WTC11 (cell line): ENCODE measurements at regions not wholly inside any gene's neighbourhood (a gene's known extent, or its start where the extent isn't known, plus 50 kb on each side); places are given as distances from the start of the nearest gene placed in this dataset.

Source experiments
- ATAC-seq: fragments of 200-7000 bp; cut with Tn5 transposase; 2 replicates; pipeline ENCODE4 v1.10.0; 2021; ENCODE audit warnings: mild to moderate bottlenecking, moderate library complexity
- CTCF ChIA-PET: fragments of 300-600 bp; sonication (Branson Sonifier 250); formaldehyde crosslinking; loops from one replicate; lab custom pipeline; 2021; ENCODE audit warnings: antibody characterized with exemption; lab: Charles Lee
- POLR2A ChIA-PET: fragments of 350-600 bp; sonication (Branson Sonifier 250); formaldehyde crosslinking; loops from one replicate; lab custom pipeline; 2021; ENCODE audit warnings: antibody characterized with exemption; lab: Charles Lee
- DNase-seq: peaks from one replicate; pipeline ENCODE4 v3.0.0; 2021; ENCODE audit warnings: low spot score
- H3K27ac Mint-ChIP-seq: 2 replicates; pipeline ENCODE4 v1.8.0; 2021; ENCODE audit warnings: mixed read lengths
- H3K27me3 Mint-ChIP-seq: 2 replicates; pipeline ENCODE4 v1.8.0; 2021; ENCODE audit warnings: low read depth, mild to moderate bottlenecking, moderate library complexity, mixed read lengths
- H3K36me3 Mint-ChIP-seq: 2 replicates; pipeline ENCODE4 v1.8.0; 2021; ENCODE audit warnings: mixed read lengths
- H3K4me1 Mint-ChIP-seq: 2 replicates; pipeline ENCODE4 v1.8.0; 2022; ENCODE audit warnings: mixed read lengths
- H3K4me3 Mint-ChIP-seq: 2 replicates; pipeline ENCODE4 v1.8.0; 2021; ENCODE audit warnings: mild to moderate bottlenecking, moderate library complexity, mixed read lengths
- H3K9me3 Mint-ChIP-seq: 2 replicates; pipeline ENCODE4 v1.8.0; 2021; ENCODE audit warnings: mixed read lengths
- CREM ChIP-seq: sonication (generic); formaldehyde crosslinking; IDR thresholded peaks from 2 replicates; pipeline ENCODE4 v1.8.1; 2022; ENCODE audit warnings: mild to moderate bottlenecking, missing genetic modification reagents, moderate library complexity
- ESRRA ChIP-seq: sonication (generic); formaldehyde crosslinking; IDR thresholded peaks from 2 replicates; pipeline ENCODE4 v1.8.1; 2022; ENCODE audit warnings: mild to moderate bottlenecking, missing genetic modification reagents, borderline replicate concordance
- FOXK1 ChIP-seq: sonication (generic); formaldehyde crosslinking; IDR thresholded peaks from 2 replicates; pipeline ENCODE4 v1.8.0; 2022; ENCODE audit warnings: mild to moderate bottlenecking, moderate library complexity, missing genetic modification reagents
- JAZF1 ChIP-seq: fragments of 250-450 bp; sonication (Bioruptor Pico); IDR thresholded peaks from 2 replicates; pipeline ENCODE4 v1.9.0; 2021; ENCODE audit warnings: moderate library complexity, mild to moderate bottlenecking, inconsistent platforms
- NFYB ChIP-seq: sonication (generic); formaldehyde crosslinking; conservative IDR thresholded peaks from 2 replicates; pipeline ENCODE4 v1.8.0; 2022; ENCODE audit warnings: low read depth, missing genetic modification reagents
- PRRX2 ChIP-seq: fragments of 250-450 bp; sonication (Bioruptor Pico); IDR thresholded peaks from 2 replicates; pipeline ENCODE4 v1.8.0; 2021; ENCODE audit warnings: mild to moderate bottlenecking
- RELA ChIP-seq: sonication (generic); formaldehyde crosslinking; IDR thresholded peaks from 2 replicates; pipeline ENCODE4 v1.8.1; 2022; ENCODE audit warnings: missing genetic modification reagents, mild to moderate bottlenecking, borderline replicate concordance
- TCF7 ChIP-seq: sonication (generic); formaldehyde crosslinking; IDR thresholded peaks from 2 replicates; pipeline ENCODE4 v1.8.0; 2022; ENCODE audit warnings: mild to moderate bottlenecking, low read depth, missing genetic modification reagents, moderate library complexity
- ZBTB21 ChIP-seq: sonication (generic); formaldehyde crosslinking; IDR thresholded peaks from 2 replicates; pipeline ENCODE4 v1.8.1; 2023; ENCODE audit warnings: mild to moderate bottlenecking, missing genetic modification reagents, borderline replicate concordance
- ZNF121 ChIP-seq: sonication (generic); formaldehyde crosslinking; IDR thresholded peaks from 2 replicates; pipeline ENCODE4 v1.8.0; 2023; ENCODE audit warnings: missing genetic modification reagents
- ZNF263 ChIP-seq: sonication (generic); formaldehyde crosslinking; IDR thresholded peaks from 2 replicates; pipeline ENCODE4 v1.8.1; 2022; ENCODE audit warnings: low read depth, mild to moderate bottlenecking, moderate library complexity, missing genetic modification reagents
- ZNF317 ChIP-seq: sonication (generic); formaldehyde crosslinking; IDR thresholded peaks from 2 replicates; pipeline ENCODE4 v1.8.1; 2023; ENCODE audit warnings: low read depth, mild to moderate bottlenecking, moderate library complexity, missing genetic modification reagents, borderline replicate concordance
- TF ChIP-seq, protein P1 (sequence below): sonication (generic); formaldehyde crosslinking; IDR thresholded peaks from 2 replicates; pipeline ENCODE4 v1.8.0; 2022; ENCODE audit warnings: mild to moderate bottlenecking, missing genetic modification reagents
- TF ChIP-seq, protein P2 (sequence below): sonication (generic); formaldehyde crosslinking; IDR thresholded peaks from 2 replicates; pipeline ENCODE4 v1.8.0; 2022; ENCODE audit warnings: mild to moderate bottlenecking, missing genetic modification reagents
- TF ChIP-seq, protein P3 (sequence below): sonication (generic); formaldehyde crosslinking; IDR thresholded peaks from 2 replicates; pipeline ENCODE4 v1.8.1; 2022; ENCODE audit warnings: mild to moderate bottlenecking, moderate library complexity, missing genetic modification reagents
- TF ChIP-seq, protein P4 (sequence below): sonication (generic); formaldehyde crosslinking; IDR thresholded peaks from 2 replicates; pipeline ENCODE4 v1.8.0; 2023; ENCODE audit warnings: missing genetic modification reagents, mild to moderate bottlenecking, borderline replicate concordance
- TF ChIP-seq, protein P5 (sequence below): fragments of 250-450 bp; sonication (Bioruptor Pico); IDR thresholded peaks from 2 replicates; pipeline ENCODE4 v2.1.2; 2022; ENCODE audit warnings: mild to moderate bottlenecking, moderate library complexity
- TF ChIP-seq, protein P6 (sequence below): sonication (generic); formaldehyde crosslinking; IDR thresholded peaks from 2 replicates; pipeline ENCODE4 v1.8.1; 2023; ENCODE audit warnings: mild to moderate bottlenecking, missing genetic modification reagents, moderate library complexity
- TF ChIP-seq, protein P7 (sequence below): sonication (generic); formaldehyde crosslinking; IDR thresholded peaks from 2 replicates; pipeline ENCODE4 v1.8.1; 2023; ENCODE audit warnings: mild to moderate bottlenecking, missing genetic modification reagents
- TF ChIP-seq, protein P8 (sequence below): sonication (generic); formaldehyde crosslinking; IDR thresholded peaks from 2 replicates; pipeline ENCODE4 v1.8.0; 2022; ENCODE audit warnings: missing genetic modification reagents

DNA sequence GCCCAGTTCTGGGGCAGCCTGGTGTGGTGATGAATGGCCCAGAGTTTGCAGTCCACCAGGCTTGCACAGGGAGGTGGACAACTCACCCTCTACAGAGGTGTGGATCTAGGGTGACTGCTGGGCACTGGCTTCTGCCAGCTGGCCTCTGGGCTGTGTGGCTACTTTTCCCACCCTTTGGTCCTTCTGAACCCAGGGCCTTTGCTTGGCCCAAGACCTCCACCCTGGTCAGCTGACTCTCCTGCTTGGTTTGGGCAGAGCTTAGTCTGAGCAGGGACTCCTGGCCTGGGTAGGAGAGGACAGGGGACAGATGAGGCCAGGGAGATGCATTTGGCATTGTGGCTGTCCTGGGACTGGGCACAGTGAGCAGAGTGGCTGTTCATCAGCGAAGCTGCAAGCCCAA is 83.0 kb upstream of the SHANK2 start:
- Mint-ChIP-seq H3K36me3 (peaks cover 17% of the 10 kb centered on the region), H3K27ac (no peak overlapping the region), H3K27me3 (peaks cover 32% of the 10 kb centered on the region), H3K4me3 (no peak overlapping the region), H3K9me3 (peaks cover 51% of the 10 kb centered on the region)
- POLR2A ChIA-PET, result no interaction called here
- ATAC-seq (no peak), DNase-seq (no peak)
- TF ChIP-seq, protein P1, sequence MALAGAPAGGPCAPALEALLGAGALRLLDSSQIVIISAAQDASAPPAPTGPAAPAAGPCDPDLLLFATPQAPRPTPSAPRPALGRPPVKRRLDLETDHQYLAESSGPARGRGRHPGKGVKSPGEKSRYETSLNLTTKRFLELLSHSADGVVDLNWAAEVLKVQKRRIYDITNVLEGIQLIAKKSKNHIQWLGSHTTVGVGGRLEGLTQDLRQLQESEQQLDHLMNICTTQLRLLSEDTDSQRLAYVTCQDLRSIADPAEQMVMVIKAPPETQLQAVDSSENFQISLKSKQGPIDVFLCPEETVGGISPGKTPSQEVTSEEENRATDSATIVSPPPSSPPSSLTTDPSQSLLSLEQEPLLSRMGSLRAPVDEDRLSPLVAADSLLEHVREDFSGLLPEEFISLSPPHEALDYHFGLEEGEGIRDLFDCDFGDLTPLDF, result no peak
- TF ChIP-seq ZNF121 (CRISPR knock-in tag), result no peak
- no peak for TF ChIP-seq ZNF317 (CRISPR knock-in tag)
- no peak for TF ChIP-seq JAZF1 (CRISPR knock-in tag)
- TF ChIP-seq, protein P2, sequence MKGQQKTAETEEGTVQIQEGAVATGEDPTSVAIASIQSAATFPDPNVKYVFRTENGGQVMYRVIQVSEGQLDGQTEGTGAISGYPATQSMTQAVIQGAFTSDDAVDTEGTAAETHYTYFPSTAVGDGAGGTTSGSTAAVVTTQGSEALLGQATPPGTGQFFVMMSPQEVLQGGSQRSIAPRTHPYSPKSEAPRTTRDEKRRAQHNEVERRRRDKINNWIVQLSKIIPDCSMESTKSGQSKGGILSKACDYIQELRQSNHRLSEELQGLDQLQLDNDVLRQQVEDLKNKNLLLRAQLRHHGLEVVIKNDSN (CRISPR knock-in tag), result no peak
- TF ChIP-seq, protein P3, sequence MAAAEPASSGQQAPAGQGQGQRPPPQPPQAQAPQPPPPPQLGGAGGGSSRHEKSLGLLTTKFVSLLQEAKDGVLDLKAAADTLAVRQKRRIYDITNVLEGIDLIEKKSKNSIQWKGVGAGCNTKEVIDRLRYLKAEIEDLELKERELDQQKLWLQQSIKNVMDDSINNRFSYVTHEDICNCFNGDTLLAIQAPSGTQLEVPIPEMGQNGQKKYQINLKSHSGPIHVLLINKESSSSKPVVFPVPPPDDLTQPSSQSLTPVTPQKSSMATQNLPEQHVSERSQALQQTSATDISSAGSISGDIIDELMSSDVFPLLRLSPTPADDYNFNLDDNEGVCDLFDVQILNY (CRISPR knock-in tag), result no peak
- TF ChIP-seq, all 79 proteins: peak for 0
- CTCF ChIA-PET, result no interaction called here
- H3K4me1 Mint-ChIP-seq, result peaks cover 12% of the 10 kb centered on the region

DNA sequence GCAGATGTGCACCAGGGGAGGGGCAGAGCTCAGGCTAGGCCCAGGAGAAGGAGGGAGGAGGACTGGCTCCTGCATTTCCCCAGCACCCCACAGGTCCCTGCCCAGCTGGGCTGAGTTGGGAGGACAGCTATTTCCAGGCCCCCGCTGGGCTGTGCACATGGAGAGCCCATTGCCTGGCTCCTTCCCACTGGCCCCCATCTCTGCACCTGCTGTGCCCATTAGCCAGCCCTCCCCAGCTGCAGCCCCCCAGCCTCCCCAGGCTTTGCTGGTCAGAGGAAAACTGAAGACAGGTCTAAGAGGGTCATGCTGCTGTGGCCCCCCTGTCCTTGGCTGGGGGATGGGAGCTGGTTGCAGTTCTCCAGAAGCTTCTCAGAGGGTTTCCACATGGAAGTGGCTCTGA is 81.8 kb upstream of the SHANK2 start:
- DNase-seq (no peak), ATAC-seq (no peak)
- TF ChIP-seq, protein P4, sequence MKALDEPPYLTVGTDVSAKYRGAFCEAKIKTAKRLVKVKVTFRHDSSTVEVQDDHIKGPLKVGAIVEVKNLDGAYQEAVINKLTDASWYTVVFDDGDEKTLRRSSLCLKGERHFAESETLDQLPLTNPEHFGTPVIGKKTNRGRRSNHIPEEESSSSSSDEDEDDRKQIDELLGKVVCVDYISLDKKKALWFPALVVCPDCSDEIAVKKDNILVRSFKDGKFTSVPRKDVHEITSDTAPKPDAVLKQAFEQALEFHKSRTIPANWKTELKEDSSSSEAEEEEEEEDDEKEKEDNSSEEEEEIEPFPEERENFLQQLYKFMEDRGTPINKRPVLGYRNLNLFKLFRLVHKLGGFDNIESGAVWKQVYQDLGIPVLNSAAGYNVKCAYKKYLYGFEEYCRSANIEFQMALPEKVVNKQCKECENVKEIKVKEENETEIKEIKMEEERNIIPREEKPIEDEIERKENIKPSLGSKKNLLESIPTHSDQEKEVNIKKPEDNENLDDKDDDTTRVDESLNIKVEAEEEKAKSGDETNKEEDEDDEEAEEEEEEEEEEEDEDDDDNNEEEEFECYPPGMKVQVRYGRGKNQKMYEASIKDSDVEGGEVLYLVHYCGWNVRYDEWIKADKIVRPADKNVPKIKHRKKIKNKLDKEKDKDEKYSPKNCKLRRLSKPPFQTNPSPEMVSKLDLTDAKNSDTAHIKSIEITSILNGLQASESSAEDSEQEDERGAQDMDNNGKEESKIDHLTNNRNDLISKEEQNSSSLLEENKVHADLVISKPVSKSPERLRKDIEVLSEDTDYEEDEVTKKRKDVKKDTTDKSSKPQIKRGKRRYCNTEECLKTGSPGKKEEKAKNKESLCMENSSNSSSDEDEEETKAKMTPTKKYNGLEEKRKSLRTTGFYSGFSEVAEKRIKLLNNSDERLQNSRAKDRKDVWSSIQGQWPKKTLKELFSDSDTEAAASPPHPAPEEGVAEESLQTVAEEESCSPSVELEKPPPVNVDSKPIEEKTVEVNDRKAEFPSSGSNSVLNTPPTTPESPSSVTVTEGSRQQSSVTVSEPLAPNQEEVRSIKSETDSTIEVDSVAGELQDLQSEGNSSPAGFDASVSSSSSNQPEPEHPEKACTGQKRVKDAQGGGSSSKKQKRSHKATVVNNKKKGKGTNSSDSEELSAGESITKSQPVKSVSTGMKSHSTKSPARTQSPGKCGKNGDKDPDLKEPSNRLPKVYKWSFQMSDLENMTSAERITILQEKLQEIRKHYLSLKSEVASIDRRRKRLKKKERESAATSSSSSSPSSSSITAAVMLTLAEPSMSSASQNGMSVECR (CRISPR knock-in tag), result no peak
- no peak for TF ChIP-seq PRRX2 (CRISPR knock-in tag)
- TF ChIP-seq, protein P5, sequence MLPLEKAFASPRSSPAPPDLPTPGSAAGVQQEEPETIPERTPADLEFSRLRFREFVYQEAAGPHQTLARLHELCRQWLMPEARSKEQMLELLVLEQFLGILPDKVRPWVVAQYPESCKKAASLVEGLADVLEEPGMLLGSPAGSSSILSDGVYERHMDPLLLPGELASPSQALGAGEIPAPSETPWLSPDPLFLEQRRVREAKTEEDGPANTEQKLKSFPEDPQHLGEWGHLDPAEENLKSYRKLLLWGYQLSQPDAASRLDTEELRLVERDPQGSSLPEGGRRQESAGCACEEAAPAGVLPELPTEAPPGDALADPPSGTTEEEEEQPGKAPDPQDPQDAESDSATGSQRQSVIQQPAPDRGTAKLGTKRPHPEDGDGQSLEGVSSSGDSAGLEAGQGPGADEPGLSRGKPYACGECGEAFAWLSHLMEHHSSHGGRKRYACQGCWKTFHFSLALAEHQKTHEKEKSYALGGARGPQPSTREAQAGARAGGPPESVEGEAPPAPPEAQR (CRISPR knock-in tag), result no peak
- TF ChIP-seq ZNF263 (CRISPR knock-in tag), result no peak
- TF ChIP-seq, protein P6, sequence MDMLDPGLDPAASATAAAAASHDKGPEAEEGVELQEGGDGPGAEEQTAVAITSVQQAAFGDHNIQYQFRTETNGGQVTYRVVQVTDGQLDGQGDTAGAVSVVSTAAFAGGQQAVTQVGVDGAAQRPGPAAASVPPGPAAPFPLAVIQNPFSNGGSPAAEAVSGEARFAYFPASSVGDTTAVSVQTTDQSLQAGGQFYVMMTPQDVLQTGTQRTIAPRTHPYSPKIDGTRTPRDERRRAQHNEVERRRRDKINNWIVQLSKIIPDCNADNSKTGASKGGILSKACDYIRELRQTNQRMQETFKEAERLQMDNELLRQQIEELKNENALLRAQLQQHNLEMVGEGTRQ, result no peak
- TF ChIP-seq FOXK1 (CRISPR knock-in tag), result no peak
- no peak for TF ChIP-seq ZBTB21 (CRISPR knock-in tag)
- no peak for TF ChIP-seq ESRRA (CRISPR knock-in tag)
- no peak for TF ChIP-seq TCF7 (CRISPR knock-in tag)
- no peak for TF ChIP-seq RELA (CRISPR knock-in tag)
- TF ChIP-seq, protein P7, sequence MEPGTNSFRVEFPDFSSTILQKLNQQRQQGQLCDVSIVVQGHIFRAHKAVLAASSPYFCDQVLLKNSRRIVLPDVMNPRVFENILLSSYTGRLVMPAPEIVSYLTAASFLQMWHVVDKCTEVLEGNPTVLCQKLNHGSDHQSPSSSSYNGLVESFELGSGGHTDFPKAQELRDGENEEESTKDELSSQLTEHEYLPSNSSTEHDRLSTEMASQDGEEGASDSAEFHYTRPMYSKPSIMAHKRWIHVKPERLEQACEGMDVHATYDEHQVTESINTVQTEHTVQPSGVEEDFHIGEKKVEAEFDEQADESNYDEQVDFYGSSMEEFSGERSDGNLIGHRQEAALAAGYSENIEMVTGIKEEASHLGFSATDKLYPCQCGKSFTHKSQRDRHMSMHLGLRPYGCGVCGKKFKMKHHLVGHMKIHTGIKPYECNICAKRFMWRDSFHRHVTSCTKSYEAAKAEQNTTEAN (CRISPR knock-in tag), result no peak
- no peak for TF ChIP-seq NFYB (CRISPR knock-in tag)
- TF ChIP-seq, protein P8, sequence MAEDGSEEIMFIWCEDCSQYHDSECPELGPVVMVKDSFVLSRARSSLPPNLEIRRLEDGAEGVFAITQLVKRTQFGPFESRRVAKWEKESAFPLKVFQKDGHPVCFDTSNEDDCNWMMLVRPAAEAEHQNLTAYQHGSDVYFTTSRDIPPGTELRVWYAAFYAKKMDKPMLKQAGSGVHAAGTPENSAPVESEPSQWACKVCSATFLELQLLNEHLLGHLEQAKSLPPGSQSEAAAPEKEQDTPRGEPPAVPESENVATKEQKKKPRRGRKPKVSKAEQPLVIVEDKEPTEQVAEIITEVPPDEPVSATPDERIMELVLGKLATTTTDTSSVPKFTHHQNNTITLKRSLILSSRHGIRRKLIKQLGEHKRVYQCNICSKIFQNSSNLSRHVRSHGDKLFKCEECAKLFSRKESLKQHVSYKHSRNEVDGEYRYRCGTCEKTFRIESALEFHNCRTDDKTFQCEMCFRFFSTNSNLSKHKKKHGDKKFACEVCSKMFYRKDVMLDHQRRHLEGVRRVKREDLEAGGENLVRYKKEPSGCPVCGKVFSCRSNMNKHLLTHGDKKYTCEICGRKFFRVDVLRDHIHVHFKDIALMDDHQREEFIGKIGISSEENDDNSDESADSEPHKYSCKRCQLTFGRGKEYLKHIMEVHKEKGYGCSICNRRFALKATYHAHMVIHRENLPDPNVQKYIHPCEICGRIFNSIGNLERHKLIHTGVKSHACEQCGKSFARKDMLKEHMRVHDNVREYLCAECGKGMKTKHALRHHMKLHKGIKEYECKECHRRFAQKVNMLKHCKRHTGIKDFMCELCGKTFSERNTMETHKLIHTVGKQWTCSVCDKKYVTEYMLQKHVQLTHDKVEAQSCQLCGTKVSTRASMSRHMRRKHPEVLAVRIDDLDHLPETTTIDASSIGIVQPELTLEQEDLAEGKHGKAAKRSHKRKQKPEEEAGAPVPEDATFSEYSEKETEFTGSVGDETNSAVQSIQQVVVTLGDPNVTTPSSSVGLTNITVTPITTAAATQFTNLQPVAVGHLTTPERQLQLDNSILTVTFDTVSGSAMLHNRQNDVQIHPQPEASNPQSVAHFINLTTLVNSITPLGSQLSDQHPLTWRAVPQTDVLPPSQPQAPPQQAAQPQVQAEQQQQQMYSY (CRISPR knock-in tag), result no peak
- no peak for TF ChIP-seq CREM (CRISPR knock-in tag)
- no peak for TF ChIP-seq ZNF317 (CRISPR knock-in tag)
- H3K36me3 Mint-ChIP-seq, result peaks cover 20% of the 10 kb centered on the region
- POLR2A ChIA-PET, result no interaction called here
- peaks cover 57% of the 10 kb centered on the region for H3K9me3 Mint-ChIP-seq
- H3K4me3 Mint-ChIP-seq, result no peak overlapping the region
- CTCF ChIA-PET, result no interaction called here
- peaks cover 8% of the 10 kb centered on the region for H3K4me1 Mint-ChIP-seq
- no peak overlapping the region for H3K27ac Mint-ChIP-seq
- peaks cover 32% of the 10 kb centered on the region for H3K27me3 Mint-ChIP-seq
